Fibroblast of pulmonary artery (primary cell): ENCODE measurements at regions not wholly inside any gene's neighbourhood (a gene's known extent, or its start where the extent isn't known, plus 50 kb on each side); places are given as distances from the start of the nearest gene placed in this dataset.

Source experiments
- DNase-seq: peaks from one replicate; pipeline ENCODE4 v3.0.0-alpha.2; 2010; ENCODE audit warnings: low read depth
- H3K4me3 ChIP-seq: replicated peaks from 2 replicates; pipeline ENCODE4 v1.5.1; 2011; ENCODE audit warnings: low read depth, mild to moderate bottlenecking, control low read depth, low read length, moderate library complexity
- CTCF ChIP-seq: IDR thresholded peaks from 2 replicates; pipeline ENCODE4 v1.5.1; 2011; ENCODE audit warnings: mild to moderate bottlenecking, control low read depth, low read length, inconsistent platforms; ENCODE audit errors: missing control alignments

GRCh38 chr1:219670426-219671149, 57.7 kb upstream of the ZC3H11B start:
- TF ChIP-seq CTCF, result no peak
- DNase-seq, result peak; percentile 91
- no peak overlapping the region for H3K4me3 ChIP-seq

- DNase-seq, result no peak
- H3K4me3 ChIP-seq, result no peak overlapping the region
- TF ChIP-seq CTCF, result no peak
These were observed 56.7 kb upstream of the ZC3H11B start for GRCh38 chr1:219669556-219669955.

- no peak for TF ChIP-seq CTCF
- no peak overlapping the region for H3K4me3 ChIP-seq
- no peak for DNase-seq
These were observed 56.1 kb upstream of the ZC3H11B start for GRCh38 chr1:219669042-219669441.

GRCh38 chr1:219668446-219668845, 55.5 kb upstream of the ZC3H11B start:
- no peak for TF ChIP-seq CTCF
- no peak for DNase-seq
- H3K4me3 ChIP-seq, result no peak overlapping the region

GRCh38 chr1:219666242-219666641, 53.3 kb upstream of the ZC3H11B start:
- no peak for TF ChIP-seq CTCF
- no peak overlapping the region for H3K4me3 ChIP-seq
- DNase-seq, result peak; percentile 86

GRCh38 chr1:219665089-219665488, 52.2 kb upstream of the ZC3H11B start:
- DNase-seq, result no peak
- no peak for TF ChIP-seq CTCF
- no peak overlapping the region for H3K4me3 ChIP-seq

GRCh38 chr1:219664310-219665029, 51.6 kb upstream of the ZC3H11B start:
- no peak for DNase-seq
- H3K4me3 ChIP-seq, result no peak overlapping the region
- no peak for TF ChIP-seq CTCF
